Fibroblast of mammary gland (primary cell): ENCODE measurements at regions not wholly inside any gene's neighbourhood (a gene's known extent, or its start where the extent isn't known, plus 50 kb on each side); places are given as distances from the start of the nearest gene placed in this dataset.

Experiments used
- DNase-seq: peaks from one replicate; pipeline ENCODE4 v3.0.0-alpha.2; 2010; ENCODE audit warnings: low read depth
- H3K4me3 ChIP-seq: 2 replicates; pipeline ENCODE4 v1.5.1; 2011; ENCODE audit warnings: low read depth, mild to moderate bottlenecking, low read length, moderate library complexity; ENCODE audit not compliant: control insufficient read depth
- CTCF ChIP-seq: conservative IDR thresholded peaks from 2 replicates; pipeline ENCODE4 v1.5.1; 2011; ENCODE audit warnings: low read depth, low read length, inconsistent platforms; ENCODE audit not compliant: control insufficient read depth, insufficient read depth

- no peak overlapping the region for H3K4me3 ChIP-seq
- no peak for TF ChIP-seq CTCF
- DNase-seq = no peak
These were observed 496.3 kb downstream of the BCOR start for GRCh38 chrX:39601231-39602177.

GRCh38 chrX:39602195-39602594, 495.6 kb downstream of the BCOR start:
- H3K4me3 ChIP-seq = no peak overlapping the region
- no peak for TF ChIP-seq CTCF
- DNase-seq = no peak

GRCh38 chrX:39603230-39603629, 494.5 kb downstream of the BCOR start:
- no peak overlapping the region for H3K4me3 ChIP-seq
- no peak for TF ChIP-seq CTCF
- DNase-seq = no peak

DNA sequence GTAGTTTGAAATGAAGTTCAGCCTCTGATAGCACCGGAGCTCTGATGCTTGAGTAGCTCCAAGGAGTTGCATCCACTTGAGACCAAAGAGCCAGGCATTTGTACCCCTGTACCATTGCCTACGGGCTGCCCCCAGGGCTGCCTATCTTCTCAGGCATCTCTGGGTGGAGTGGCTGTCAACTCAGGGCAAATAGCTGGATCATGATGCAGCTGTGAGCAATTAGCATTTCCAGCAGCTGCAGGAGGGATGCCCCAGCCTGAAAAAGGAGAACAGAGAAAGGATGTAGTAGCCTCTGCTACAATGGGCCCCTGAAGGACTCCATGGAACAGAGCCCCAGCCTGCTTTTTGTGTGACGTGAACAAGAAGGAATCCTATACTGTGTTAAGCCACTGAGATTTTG, 492.6 kb downstream of the BCOR start:
- TF ChIP-seq CTCF = no peak
- DNase-seq = no peak
- no peak overlapping the region for H3K4me3 ChIP-seq

DNA sequence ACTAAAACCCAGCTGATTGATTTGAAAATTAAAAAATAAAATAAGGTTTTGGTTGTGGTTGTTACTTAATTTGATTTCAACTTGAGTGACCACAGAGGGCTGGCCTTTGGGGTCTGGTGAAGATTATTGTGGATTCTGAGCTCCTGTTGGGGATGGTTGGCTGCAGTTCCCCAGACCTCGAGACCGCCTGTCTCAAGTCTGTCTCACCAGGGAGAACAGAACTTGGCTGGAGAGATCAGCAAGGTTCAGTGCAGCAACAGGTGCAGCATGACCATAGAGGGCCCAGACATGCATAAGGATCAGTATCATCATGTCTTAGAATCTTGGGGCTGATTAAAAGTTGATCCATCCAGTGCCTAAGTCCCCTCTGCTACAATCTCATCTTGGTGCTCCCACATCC, 491.9 kb downstream of the BCOR start:
- DNase-seq = no peak
- TF ChIP-seq CTCF = no peak
- H3K4me3 ChIP-seq = no peak overlapping the region

DNA sequence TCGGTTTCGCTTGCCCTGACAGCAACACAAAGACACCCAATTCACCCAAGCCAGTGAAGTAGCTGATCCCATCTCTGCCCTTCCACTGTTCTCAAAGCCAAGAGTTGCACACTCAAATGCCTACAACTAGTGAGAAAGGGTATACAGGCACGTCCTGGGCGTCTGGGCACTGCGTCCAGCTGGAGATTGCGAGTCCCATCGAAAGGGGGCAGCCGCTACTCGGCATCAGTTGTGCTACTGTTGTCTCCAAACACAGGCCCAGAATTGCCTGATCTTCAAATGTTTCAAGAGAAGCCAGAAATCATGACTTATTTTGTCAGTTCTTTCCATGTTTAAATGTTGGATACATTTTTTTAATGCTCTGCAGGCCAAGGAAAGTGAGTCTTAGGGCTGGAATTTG, 487.8 kb downstream of the BCOR start:
- no peak for TF ChIP-seq CTCF
- no peak overlapping the region for H3K4me3 ChIP-seq
- DNase-seq = no peak
